Right atrium auricular region (tissue), 2 donors: ENCODE measurements at regions not wholly inside any gene's neighbourhood (a gene's known extent, or its start where the extent isn't known, plus 50 kb on each side); places are given as distances from the start of the nearest gene placed in this dataset.

ENCODE experiments used
- DNase-seq: peaks from one replicate; pipeline ENCODE4 v3.0.0-alpha.2; 2019; ENCODE audit warnings: low spot score
- H3K27ac ChIP-seq, 2 donors: fragments of 200-600 bp; sonication (generic); 1 replicate in 1 of 2; 2 replicates in 1 of 2; pipeline ENCODE4 v1.5.1; 2016 to 2019
- H3K27me3 ChIP-seq, 2 donors: fragments of 200-600 bp; sonication (generic); one replicate each; pipeline versions ENCODE4 v1.5.1 to v1.6.0; 2017 to 2019
- H3K36me3 ChIP-seq: fragments of 200-600 bp; sonication (generic); one replicate; pipeline ENCODE4 v1.5.1; 2016
- H3K4me1 ChIP-seq, 2 donors: fragments of 200-600 bp; sonication (generic); one replicate each; pipeline versions ENCODE4 v1.5.1 to v1.6.0; 2017 to 2019
- H3K4me3 ChIP-seq, 2 donors: fragments of 200-600 bp; sonication (generic); 1 replicate in 1 of 2; 2 replicates in 1 of 2; pipeline ENCODE4 v1.5.1; 2017 to 2019; ENCODE audit warnings: mild to moderate bottlenecking in 1 of 2, moderate library complexity in 1 of 2
- H3K9me3 ChIP-seq, 2 donors: fragments of 200-600 bp; sonication (generic); one replicate each; pipeline ENCODE4 v1.5.1; 2019
- TF ChIP-seq, protein P1 (sequence below), 2 donors: fragments of 200-600 bp; sonication (generic); IDR thresholded peaks; one replicate each; pipeline ENCODE4 v1.5.1; 2019; ENCODE audit warnings: antibody characterized with exemption in 2 of 2

DNA sequence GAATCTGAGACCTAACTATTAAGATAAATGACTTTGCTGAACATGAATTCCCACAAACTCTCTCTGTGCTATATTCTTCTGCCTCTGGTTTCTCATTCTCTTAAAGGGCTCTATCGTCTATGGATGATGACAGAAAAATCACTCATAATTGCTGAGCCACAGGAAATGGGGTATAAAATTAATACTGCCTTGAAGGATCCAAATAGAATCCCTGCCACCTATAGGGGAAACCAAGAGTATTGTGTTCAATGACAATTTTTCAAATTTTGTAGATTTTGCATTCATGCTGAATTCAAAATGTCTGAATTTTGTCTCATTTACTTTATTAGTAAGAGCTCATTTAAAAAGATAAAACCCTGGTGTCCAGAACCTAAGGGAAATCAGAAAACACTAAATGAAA is 235.8 kb downstream of the RBM43 start:
- no peaks in the 10 kb centered on the region for H3K9me3 ChIP-seq
- TF ChIP-seq, protein P1, sequence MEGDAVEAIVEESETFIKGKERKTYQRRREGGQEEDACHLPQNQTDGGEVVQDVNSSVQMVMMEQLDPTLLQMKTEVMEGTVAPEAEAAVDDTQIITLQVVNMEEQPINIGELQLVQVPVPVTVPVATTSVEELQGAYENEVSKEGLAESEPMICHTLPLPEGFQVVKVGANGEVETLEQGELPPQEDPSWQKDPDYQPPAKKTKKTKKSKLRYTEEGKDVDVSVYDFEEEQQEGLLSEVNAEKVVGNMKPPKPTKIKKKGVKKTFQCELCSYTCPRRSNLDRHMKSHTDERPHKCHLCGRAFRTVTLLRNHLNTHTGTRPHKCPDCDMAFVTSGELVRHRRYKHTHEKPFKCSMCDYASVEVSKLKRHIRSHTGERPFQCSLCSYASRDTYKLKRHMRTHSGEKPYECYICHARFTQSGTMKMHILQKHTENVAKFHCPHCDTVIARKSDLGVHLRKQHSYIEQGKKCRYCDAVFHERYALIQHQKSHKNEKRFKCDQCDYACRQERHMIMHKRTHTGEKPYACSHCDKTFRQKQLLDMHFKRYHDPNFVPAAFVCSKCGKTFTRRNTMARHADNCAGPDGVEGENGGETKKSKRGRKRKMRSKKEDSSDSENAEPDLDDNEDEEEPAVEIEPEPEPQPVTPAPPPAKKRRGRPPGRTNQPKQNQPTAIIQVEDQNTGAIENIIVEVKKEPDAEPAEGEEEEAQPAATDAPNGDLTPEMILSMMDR (IDR thresholded peaks at IDR 0.05), result no peak
- H3K27me3 ChIP-seq, result no peaks in the 10 kb centered on the region
- no peak overlapping the region for H3K27ac ChIP-seq
- no peaks in the 10 kb centered on the region for H3K4me1 ChIP-seq
- no peak for DNase-seq
- no peaks in the 10 kb centered on the region for H3K36me3 ChIP-seq
- H3K4me3 ChIP-seq, result no peak overlapping the region

- H3K4me1 ChIP-seq, result no peaks in the 10 kb centered on the region
- H3K27me3 ChIP-seq, result no peaks in the 10 kb centered on the region
- DNase-seq, result no peak
- TF ChIP-seq, protein P1 (IDR thresholded peaks at IDR 0.05), result no peak
- H3K4me3 ChIP-seq, result no peak overlapping the region
- no peaks in the 10 kb centered on the region for H3K9me3 ChIP-seq
- no peaks in the 10 kb centered on the region for H3K36me3 ChIP-seq
- H3K27ac ChIP-seq, result no peak overlapping the region
These were observed 236.9 kb downstream of the RBM43 start for GRCh38 chr2:151024696-151025251.

DNA sequence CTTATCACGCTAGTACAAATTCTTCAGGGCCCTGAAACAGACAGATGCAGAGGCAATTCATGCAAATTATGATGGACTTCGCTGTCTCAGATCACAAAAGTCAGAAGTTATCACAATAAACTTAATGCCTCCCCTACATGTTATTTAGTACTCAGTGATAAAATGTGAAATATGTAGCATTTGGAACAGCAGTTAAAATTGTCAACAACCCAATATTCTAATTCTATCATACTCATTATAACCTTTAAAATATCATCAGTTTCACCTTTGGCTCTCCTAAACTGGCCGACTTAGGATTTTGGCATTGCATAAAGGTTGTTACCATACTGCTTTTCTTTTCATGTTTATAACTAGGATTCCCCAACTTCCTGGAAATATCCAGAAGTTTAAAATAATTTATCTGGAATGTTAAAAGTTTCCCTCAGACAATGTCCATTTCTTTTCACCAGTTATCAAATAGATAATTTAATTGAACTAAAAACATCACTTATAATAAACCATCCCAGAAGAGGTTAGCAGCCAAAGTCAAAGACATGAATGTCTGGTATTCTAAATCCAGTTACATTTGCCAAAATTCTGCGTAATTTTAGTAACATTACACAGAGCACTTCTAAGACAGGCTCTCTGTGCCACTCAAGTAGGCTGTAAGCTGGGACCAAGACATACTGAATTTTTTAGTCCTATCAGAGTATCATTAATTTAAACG is 239.8 kb downstream of the RBM43 start:
- Histone ChIP-seq H3K36me3 (no peaks in the 10 kb centered on the region), H3K4me3 (no peak overlapping the region), H3K4me1 (no peaks in the 10 kb centered on the region), H3K27ac (no peak overlapping the region), H3K27me3 (no peaks in the 10 kb centered on the region), H3K9me3 (no peaks in the 10 kb centered on the region)
- TF ChIP-seq, protein P1 (IDR thresholded peaks at IDR 0.05), result no peak
- no peak for DNase-seq

- Histone ChIP-seq H3K4me1 (no peaks in the 10 kb centered on the region), H3K4me3 (no peak overlapping the region), H3K27ac (no peak overlapping the region), H3K36me3 (no peaks in the 10 kb centered on the region), H3K27me3 (no peaks in the 10 kb centered on the region), H3K9me3 (no peaks in the 10 kb centered on the region)
- no peak for DNase-seq
- TF ChIP-seq, protein P1 (IDR thresholded peaks at IDR 0.05), result no peak
These were observed 241.3 kb downstream of the RBM43 start for GRCh38 chr2:151020411-151020810.

DNA sequence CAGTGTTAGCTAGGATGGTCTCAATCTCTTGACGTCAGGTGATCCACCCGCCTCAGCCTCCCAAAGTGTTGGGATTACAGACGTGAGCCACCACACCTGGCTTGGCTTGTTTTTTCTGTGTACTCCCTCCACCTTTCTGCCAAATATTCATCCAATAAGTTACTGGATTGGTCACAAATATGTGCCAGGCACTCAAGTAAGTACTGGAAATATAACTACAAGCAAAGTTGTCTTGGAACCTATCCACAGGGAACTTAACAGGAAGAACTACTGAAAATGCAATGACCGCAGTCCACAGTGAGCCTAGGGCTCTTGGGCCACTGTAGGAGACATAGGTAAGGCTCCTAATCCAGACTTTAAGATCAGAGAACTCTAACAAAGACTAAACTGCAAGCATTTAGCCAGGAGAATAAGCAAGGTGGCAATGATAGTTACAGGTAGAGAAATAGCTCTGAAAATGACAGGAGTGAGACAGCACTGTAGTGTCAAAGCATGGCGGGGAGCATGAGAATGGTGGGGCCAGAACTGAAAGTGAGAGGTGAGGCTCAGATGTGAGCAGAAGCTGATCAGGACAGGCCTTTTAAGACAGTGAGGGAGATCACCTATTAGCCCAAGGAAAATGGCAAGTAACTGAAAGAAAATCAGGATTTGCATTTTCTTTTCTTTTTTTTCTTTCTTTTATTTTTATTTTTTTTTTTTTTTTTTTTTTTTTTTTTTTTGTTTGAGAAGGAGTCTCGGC is 252.1 kb downstream of the RBM43 start:
- H3K4me1 ChIP-seq, result no peaks in the 10 kb centered on the region
- no peaks in the 10 kb centered on the region for H3K9me3 ChIP-seq
- DNase-seq, result no peak
- H3K27me3 ChIP-seq, result no peaks in the 10 kb centered on the region
- H3K36me3 ChIP-seq, result no peaks in the 10 kb centered on the region
- no peak overlapping the region for H3K27ac ChIP-seq
- TF ChIP-seq, protein P1 (IDR thresholded peaks at IDR 0.05), result no peak
- H3K4me3 ChIP-seq, result no peak overlapping the region
